ENCODE measurements at regions not wholly inside any gene's neighbourhood (a gene's known extent, or its start where the extent isn't known, plus 50 kb on each side); places are given as distances from the start of the nearest gene placed in this dataset.

GRCh38 chr4:23680671-23681518 lies 209.0 kb downstream of the PPARGC1A start:
- Histone ChIP-seq H2AFZ (ENCODE audit: low read depth, low read length) (no peak overlapping the region), H3K4me2 (ENCODE audit: insufficient read depth, low read length) (no peak overlapping the region), H3K27me3 (ENCODE audit: control insufficient read depth in 2 of 2, insufficient read depth in 2 of 2, low read length in 2 of 2) (no peaks in the 10 kb centered on the region), H3K4me3 (no peak overlapping the region), H3K79me2 (ENCODE audit: control insufficient read depth, insufficient read depth, low read length) (no peaks in the 10 kb centered on the region), H3K4me1 (replicated peaks in 1 of 2; ENCODE audit: control insufficient read depth in 2 of 2, insufficient read depth in 2 of 2, low read length in 2 of 2) (no peaks in the 10 kb centered on the region), H3K9me3 (replicated peaks; ENCODE audit: control insufficient read depth, insufficient read depth, low read depth, low read length) (no peaks in the 10 kb centered on the region), H3K9me1 (ENCODE audit: control insufficient read depth, insufficient read depth, low read length) (no peaks in the 10 kb centered on the region), H4K20me1 (replicated peaks; ENCODE audit: control insufficient read depth, insufficient read depth, low read length) (no peaks in the 10 kb centered on the region), H3K36me3 (ENCODE audit: control insufficient read depth, insufficient read depth, low read length) (no peaks in the 10 kb centered on the region), H3K27ac (ENCODE audit: extremely low read depth, low read depth, low read length) (no peak overlapping the region), H3K9ac (ENCODE audit: insufficient read depth in 1 of 2, low read depth in 2 of 2, low read length in 2 of 2) (no peak overlapping the region)
- FAIRE-seq (no peak), DNase-seq (ENCODE audit: extremely low read depth in 1 of 4, low spot score in 3 of 4) (no peak), ATAC-seq (no peak)
- ChIA-PET POLR2A (no interaction called here), CTCF (ENCODE audit: low intra/inter-chr PET ratio) (no interaction called here)
- 3% methylated on average over 2 of the region's 2 CpGs for WGBS (ENCODE audit: insufficient coverage, low coverage, missing lambda C conversion rate)
- in situ Hi-C loops (cut with MboI): no loop called here
- intact Hi-C loops (cut with micrococcal nuclease): no loop called here
- TF ChIP-seq USF2 (CRISPR knock-in tag; IDR thresholded peaks at IDR 0.05) (no peak), CCNT2 (IDR thresholded peaks at IDR 0.05; ENCODE audit: borderline replicate concordance, extremely low read depth, insufficient read length, low read depth, low read length) (no peak), ZNF165 (CRISPR knock-in tag; IDR thresholded peaks at IDR 0.05; ENCODE audit: borderline replicate concordance) (no peak), STAT5A (IDR thresholded peaks at IDR 0.05; ENCODE audit: borderline replicate concordance, low read length) (no peak), CBX8 (IDR thresholded peaks at IDR 0.05; ENCODE audit: borderline replicate concordance, extremely low read depth, low read depth, low read length, poor library complexity, severe bottlenecking) (no peak)
- BruUV-seq (replicated peaks): no TSS peak

All from K562 (cell line).